Stimulated activated CD8-positive, alpha-beta memory T cell treated with anti-CD3 and anti-CD28 coated beads, Interleukin-4, amount 100 ng/mL, for 48 hours (primary cell): ENCODE measurements at regions not wholly inside any gene's neighbourhood (a gene's known extent, or its start where the extent isn't known, plus 50 kb on each side); places are given as distances from the start of the nearest gene placed in this dataset.
A peak's percentile ranks its signal among the peaks of the same experiment; 100 is the strongest.

Experiments
- DNase-seq: peaks from one replicate; pipeline ENCODE4 v3.0.0-alpha.2; 2020

GRCh38 chr15:25237291-25237978 lies 201.4 kb downstream of the UBE3A start:
- DNase-seq: no peak

GRCh38 chr15:25238126-25238525 lies 200.7 kb downstream of the UBE3A start:
- DNase-seq: no peak

- DNase-seq: no peak
Observed at GRCh38 chr15:25238716-25239470, 199.9 kb downstream of the UBE3A start.

- DNase-seq: no peak
Observed at GRCh38 chr15:25239471-25240345, 199.1 kb downstream of the UBE3A start.

GRCh38 chr15:25240461-25241021 lies 198.3 kb downstream of the UBE3A start:
- no peak for DNase-seq

GRCh38 chr15:25241241-25241801 lies 197.5 kb downstream of the UBE3A start:
- no peak for DNase-seq

GRCh38 chr15:25242166-25242879 lies 196.5 kb downstream of the UBE3A start:
- peak; percentile 3 for DNase-seq

GRCh38 chr15:25242957-25243799 lies 195.6 kb downstream of the UBE3A start:
- peak; percentile 8 for DNase-seq

- DNase-seq: peak; percentile 9
Observed at GRCh38 chr15:25243800-25244097, 195.1 kb downstream of the UBE3A start.

- DNase-seq: peak; percentile 8
Observed at GRCh38 chr15:25244731-25245585, 193.9 kb downstream of the UBE3A start.

- DNase-seq: peak; percentile 8
Observed at GRCh38 chr15:25245801-25246622, 192.8 kb downstream of the UBE3A start.

GRCh38 chr15:25246641-25247406 lies 192.0 kb downstream of the UBE3A start:
- peak; percentile 2 for DNase-seq

- DNase-seq: peak; percentile 3
Observed at GRCh38 chr15:25247407-25248038, 191.3 kb downstream of the UBE3A start.

- peak; percentile 10 for DNase-seq
Observed at GRCh38 chr15:25248087-25248486, 190.7 kb downstream of the UBE3A start.

- DNase-seq: peak; percentile 3
Observed at GRCh38 chr15:25248583-25249235, 190.1 kb downstream of the UBE3A start.

- DNase-seq: no peak
Observed at GRCh38 chr15:25249236-25250010, 189.4 kb downstream of the UBE3A start.
